ENCODE measurements at regions not wholly inside any gene's neighbourhood (a gene's known extent, or its start where the extent isn't known, plus 50 kb on each side); places are given as distances from the start of the nearest gene placed in this dataset.

- TF ChIP-seq GATA2 (IDR thresholded peaks at IDR 0.05; ENCODE audit: low read depth, low read length) (no peak), GATA3 (IDR thresholded peaks at IDR 0.05; ENCODE audit: low read depth, low read length) (no peak)
Measured at GRCh38 chr5:57417320-57417719, 65.3 kb downstream of the ACTBL2 start.

All from SH-SY5Y (cell line).